IMR-90 (cell line): ENCODE measurements at regions not wholly inside any gene's neighbourhood (a gene's known extent, or its start where the extent isn't known, plus 50 kb on each side); places are given as distances from the start of the nearest gene placed in this dataset.

Experiments used
- ATAC-seq: fragments of 200-7000 bp; cut with Tn5 transposase; 2 replicates; pipeline ENCODE4 v1.9.1; 2020; ENCODE audit warnings: low read depth, mild to moderate bottlenecking, moderate library complexity
- BruUV-seq: library from RNA; stranded (reverse); fragments of 400-500 nt; replicated peaks from 2 replicates; lab custom pipeline; 2021; lab: Mats Ljungman, UMichigan
- CTCF ChIA-PET: fragments of 300-600 bp; formaldehyde crosslinking; extraction: SDS; loops from one replicate; lab custom pipeline; 2021; ENCODE audit warnings: antibody characterized with exemption; lab: Yijun Ruan, JAX
- POLR2A ChIA-PET: fragments of 300-600 bp; sonication (Branson Sonifier 250); formaldehyde crosslinking; loops from one replicate; lab custom pipeline; 2022; ENCODE audit warnings: antibody characterized with exemption; ENCODE audit not compliant: unreplicated experiment; lab: Charles Lee
- DNase-seq: peaks from one replicate; pipeline ENCODE4 v3.0.0; 2013
- H2AFZ ChIP-seq: replicated peaks from 2 replicates; pipeline ENCODE3; 2013; ENCODE audit warnings: low read length, mild to moderate bottlenecking; ENCODE audit not compliant: poor library complexity
- H2AK5ac ChIP-seq: 2 replicates; pipeline ENCODE4 v1.6.1; 2013; ENCODE audit warnings: low read depth, low read length, inconsistent platforms
- H2AK9ac ChIP-seq: replicated peaks from 2 replicates; pipeline ENCODE3; 2013; ENCODE audit warnings: mild to moderate bottlenecking, low read depth, low read length, moderate library complexity; ENCODE audit not compliant: poor library complexity
- H2BK120ac ChIP-seq: 2 replicates; pipeline ENCODE4 v1.6.1; 2013; ENCODE audit warnings: low read depth, low read length, inconsistent platforms
- H2BK15ac ChIP-seq: 3 replicates; pipeline ENCODE4 v1.6.1; 2013; ENCODE audit warnings: low read depth, low read length, inconsistent platforms
- H2BK20ac ChIP-seq: 2 replicates; pipeline ENCODE4 v1.6.1; 2013; ENCODE audit warnings: low read depth, mild to moderate bottlenecking, inconsistent platforms, low read length, moderate library complexity
- H2BK5ac ChIP-seq: 2 replicates; pipeline ENCODE4 v1.6.1; 2013; ENCODE audit warnings: mild to moderate bottlenecking, low read depth, low read length, inconsistent platforms; ENCODE audit not compliant: poor library complexity, severe bottlenecking
- H3K14ac ChIP-seq: replicated peaks from 2 replicates; pipeline ENCODE4 v1.6.1; 2013; ENCODE audit warnings: low read depth, low read length, inconsistent platforms
- H3K18ac ChIP-seq: 2 replicates; pipeline ENCODE4 v1.6.1; 2013; ENCODE audit warnings: low read depth, low read length, control low read depth
- H3K23ac ChIP-seq: 2 replicates; pipeline ENCODE4 v1.6.1; 2013; ENCODE audit warnings: low read depth, low read length, inconsistent platforms
- H3K27ac ChIP-seq: 2 replicates; pipeline ENCODE4 v1.5.1; 2013; ENCODE audit warnings: mild to moderate bottlenecking, control low read depth, low read length; ENCODE audit not compliant: insufficient read depth
- H3K27me3 ChIP-seq: 2 replicates; pipeline ENCODE4 v1.6.1; 2013; ENCODE audit warnings: low read length; ENCODE audit not compliant: control insufficient read depth, insufficient read depth
- H3K36me3 ChIP-seq: 2 replicates; pipeline ENCODE4 v1.6.1; 2013; ENCODE audit warnings: low read length, mixed read lengths; ENCODE audit not compliant: control insufficient read depth, insufficient read depth
- H3K4ac ChIP-seq: 2 replicates; pipeline ENCODE4 v1.6.1; 2013; ENCODE audit warnings: low read depth, low read length, inconsistent platforms
- H3K4me1 ChIP-seq: 2 replicates; pipeline ENCODE4 v1.6.1; 2013; ENCODE audit warnings: low read length, mixed read lengths; ENCODE audit not compliant: control insufficient read depth, insufficient read depth
- H3K4me2 ChIP-seq: 2 replicates; pipeline ENCODE4 v1.6.1; 2013; ENCODE audit warnings: low read depth, mild to moderate bottlenecking, control low read depth, low read length, moderate library complexity
- H3K4me3 ChIP-seq: 2 replicates; pipeline ENCODE4 v1.5.1; 2013; ENCODE audit warnings: low read depth, mild to moderate bottlenecking, control low read depth, low read length, moderate library complexity; ENCODE audit not compliant: insufficient read depth
- H3K56ac ChIP-seq: 2 replicates; pipeline ENCODE4 v1.6.1; 2013; ENCODE audit warnings: low read length, inconsistent platforms; ENCODE audit not compliant: insufficient read depth; ENCODE audit errors: extremely low read depth
- H3K79me1 ChIP-seq, 2 experiments: 2 replicates each; pipeline ENCODE4 v1.6.1; 2013; ENCODE audit warnings: low read length in 2 of 2, inconsistent platforms in 1 of 2, low read depth in 1 of 2
- H3K9ac ChIP-seq: 2 replicates; pipeline ENCODE4 v1.6.1; 2013; ENCODE audit warnings: low read depth, low read length, control low read depth
- H3K9me1 ChIP-seq: 2 replicates; pipeline ENCODE4 v1.6.1; 2013; ENCODE audit warnings: low read length, inconsistent platforms; ENCODE audit not compliant: insufficient read depth
- H3K9me3 ChIP-seq: 2 replicates; pipeline ENCODE4 v1.6.1; 2013; ENCODE audit warnings: low read length; ENCODE audit not compliant: control insufficient read depth, insufficient read depth
- H4K20me1 ChIP-seq: 2 replicates; pipeline ENCODE4 v1.6.1; 2013; ENCODE audit warnings: low read length, inconsistent platforms; ENCODE audit not compliant: insufficient read depth
- H4K5ac ChIP-seq: 2 replicates; pipeline ENCODE4 v1.6.1; 2013; ENCODE audit warnings: mild to moderate bottlenecking, low read depth, low read length, control low read depth
- H4K8ac ChIP-seq, 2 experiments: 2 replicates each; pipeline ENCODE4 v1.6.1; 2013; ENCODE audit warnings: low read depth in 2 of 2, low read length in 2 of 2, control low read depth in 1 of 2, inconsistent platforms in 1 of 2
- H4K91ac ChIP-seq: 2 replicates; pipeline ENCODE4 v1.6.1; 2013; ENCODE audit warnings: low read depth, low read length, inconsistent platforms; ENCODE audit not compliant: insufficient read depth
- CEBPB ChIP-seq: IDR thresholded peaks from 2 replicates; pipeline ENCODE4 v1.6.1; 2012; ENCODE audit warnings: low read depth, low read length, improper control_type of control experiment
- MAFK ChIP-seq: IDR thresholded peaks from 2 replicates; pipeline ENCODE4 v1.6.1; 2012; ENCODE audit warnings: low read depth, low read length, improper control_type of control experiment
- USF2 ChIP-seq: fragments of 150-350 bp; IDR thresholded peaks from 2 replicates; pipeline ENCODE4 v1.6.1; 2017; ENCODE audit warnings: mild to moderate bottlenecking, antibody characterized with exemption, low read length, low read depth
- WGBS, 2 experiments: methylation state at CpG; one replicate each; pipeline versions ENCODE4 v1.1.5 to v1.1.7; 2013; ENCODE audit warnings: missing lambda C conversion rate in 2 of 2; ENCODE audit not compliant: insufficient read length in 1 of 2; ENCODE audit errors: extremely low coverage in 2 of 2; 5-methylcytosine and 5-hydroxymethylcytosine counted together
- dilution Hi-C: fragments of 300-500 bp; cut with HindIII; formaldehyde crosslinking; loops from one replicate; pipeline ENCODE4 v1.14.3; 2018; ENCODE audit warnings: low sequenced_read_pairs; ENCODE audit not compliant: unreplicated experiment
- in situ Hi-C: fragments of 300-500 bp; cut with MboI; formaldehyde crosslinking; loops from 3 replicates; pipeline ENCODE4 v1.14.3; 2019; ENCODE audit warnings: low sequenced_read_pairs, inconsistent platforms, mixed read lengths
- intact Hi-C: fragments of 100-400 bp; cut with micrococcal nuclease; formaldehyde crosslinking; loops from 2 replicates; pipeline ENCODE4 v1.10.0; 2022

GRCh38 chr1:103187673-103188072 is 79.4 kb upstream of the COL11A1 start:
- no peaks in the 10 kb centered on the region for H4K20me1 ChIP-seq
- ChIA-PET CTCF (no interaction called here), POLR2A (no interaction called here)
- no peak overlapping the region for H2BK15ac ChIP-seq
- no peak overlapping the region for H3K56ac ChIP-seq
- in situ Hi-C loops (no loop called here), dilution Hi-C loops (no loop called here), intact Hi-C loops (no loop called here)
- no peaks in the 10 kb centered on the region for H3K27me3 ChIP-seq
- WGBS, 2 experiments = no CpG with 5 or more reads among the region's 1 CpG
- ATAC-seq (no peak), DNase-seq (no peak)
- no peak overlapping the region for H4K5ac ChIP-seq
- no peak overlapping the region for H3K9ac ChIP-seq
- H2BK20ac ChIP-seq = no peak overlapping the region
- no peaks in the 10 kb centered on the region for H3K4me1 ChIP-seq
- no peak overlapping the region for H3K4me2 ChIP-seq
- H3K4ac ChIP-seq = no peak overlapping the region
- no peaks in the 10 kb centered on the region for H3K9me1 ChIP-seq
- no peak overlapping the region for H2AFZ ChIP-seq
- H3K18ac ChIP-seq = no peak overlapping the region
- H3K79me1 ChIP-seq = no peaks in the 10 kb centered on the region
- H2AK5ac ChIP-seq = no peak overlapping the region
- H3K23ac ChIP-seq = no peak overlapping the region
- H3K9me3 ChIP-seq = no peaks in the 10 kb centered on the region
- H3K27ac ChIP-seq = no peak overlapping the region
- BruUV-seq = no TSS peak
- no peak overlapping the region for H2AK9ac ChIP-seq
- H3K14ac ChIP-seq = no peak overlapping the region
- no peak overlapping the region for H4K91ac ChIP-seq
- H2BK5ac ChIP-seq = no peak overlapping the region
- no peak overlapping the region for H3K4me3 ChIP-seq
- H4K8ac ChIP-seq = no peak overlapping the region
- no peaks in the 10 kb centered on the region for H3K36me3 ChIP-seq
- no peak overlapping the region for H2BK120ac ChIP-seq
- TF ChIP-seq USF2 (no peak), CEBPB (no peak), MAFK (peak; percentile 38; the same call in 1 of the 2 replicates)
